ENCODE measurements at regions not wholly inside any gene's neighbourhood (a gene's known extent, or its start where the extent isn't known, plus 50 kb on each side); places are given as distances from the start of the nearest gene placed in this dataset.

DNA sequence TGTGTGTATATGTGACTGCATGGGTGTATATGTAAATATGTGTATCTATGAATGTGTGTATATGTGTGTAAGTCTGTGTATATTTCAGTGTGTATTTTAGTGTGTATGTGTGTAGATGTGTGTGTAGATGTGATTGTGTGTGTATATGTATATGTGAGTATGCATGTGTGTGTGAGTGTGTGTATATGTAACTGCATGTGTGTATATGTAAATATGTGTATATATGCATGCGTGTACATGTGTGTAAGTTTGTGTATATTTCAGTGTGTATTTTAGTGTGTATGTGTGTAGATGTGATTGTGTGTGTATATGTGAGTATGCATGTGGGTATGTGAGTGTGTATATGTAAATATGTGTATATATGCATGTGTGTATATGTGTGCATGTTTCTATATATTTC, 169.9 kb downstream of the MN1 start:
- no peak for TF ChIP-seq RARB (CRISPR knock-in tag; IDR thresholded peaks at IDR 0.05)
- TF ChIP-seq, protein P1, sequence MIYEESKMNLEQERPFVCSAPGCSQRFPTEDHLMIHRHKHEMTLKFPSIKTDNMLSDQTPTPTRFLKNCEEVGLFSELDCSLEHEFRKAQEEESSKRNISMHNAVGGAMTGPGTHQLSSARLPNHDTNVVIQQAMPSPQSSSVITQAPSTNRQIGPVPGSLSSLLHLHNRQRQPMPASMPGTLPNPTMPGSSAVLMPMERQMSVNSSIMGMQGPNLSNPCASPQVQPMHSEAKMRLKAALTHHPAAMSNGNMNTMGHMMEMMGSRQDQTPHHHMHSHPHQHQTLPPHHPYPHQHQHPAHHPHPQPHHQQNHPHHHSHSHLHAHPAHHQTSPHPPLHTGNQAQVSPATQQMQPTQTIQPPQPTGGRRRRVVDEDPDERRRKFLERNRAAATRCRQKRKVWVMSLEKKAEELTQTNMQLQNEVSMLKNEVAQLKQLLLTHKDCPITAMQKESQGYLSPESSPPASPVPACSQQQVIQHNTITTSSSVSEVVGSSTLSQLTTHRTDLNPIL (CRISPR knock-in tag; IDR thresholded peaks at IDR 0.05; ENCODE audit: low read depth) = no peak
- TF ChIP-seq OSR1 (CRISPR knock-in tag; IDR thresholded peaks at IDR 0.05) = no peak
- TF ChIP-seq ESRRG (CRISPR knock-in tag; IDR thresholded peaks at IDR 0.05) = no peak
- TF ChIP-seq TCF4 (CRISPR knock-in tag; IDR thresholded peaks at IDR 0.05; ENCODE audit: borderline replicate concordance) = no peak
- TF ChIP-seq, protein P2, sequence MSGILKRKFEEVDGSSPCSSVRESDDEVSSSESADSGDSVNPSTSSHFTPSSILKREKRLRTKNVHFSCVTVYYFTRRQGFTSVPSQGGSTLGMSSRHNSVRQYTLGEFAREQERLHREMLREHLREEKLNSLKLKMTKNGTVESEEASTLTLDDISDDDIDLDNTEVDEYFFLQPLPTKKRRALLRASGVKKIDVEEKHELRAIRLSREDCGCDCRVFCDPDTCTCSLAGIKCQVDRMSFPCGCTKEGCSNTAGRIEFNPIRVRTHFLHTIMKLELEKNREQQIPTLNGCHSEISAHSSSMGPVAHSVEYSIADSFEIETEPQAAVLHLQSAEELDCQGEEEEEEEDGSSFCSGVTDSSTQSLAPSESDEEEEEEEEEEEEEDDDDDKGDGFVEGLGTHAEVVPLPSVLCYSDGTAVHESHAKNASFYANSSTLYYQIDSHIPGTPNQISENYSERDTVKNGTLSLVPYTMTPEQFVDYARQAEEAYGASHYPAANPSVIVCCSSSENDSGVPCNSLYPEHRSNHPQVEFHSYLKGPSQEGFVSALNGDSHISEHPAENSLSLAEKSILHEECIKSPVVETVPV (CRISPR knock-in tag; IDR thresholded peaks at IDR 0.05) = no peak
- no peak for TF ChIP-seq ARNTL (CRISPR knock-in tag; IDR thresholded peaks at IDR 0.05; ENCODE audit: borderline replicate concordance, low read depth)
- TF ChIP-seq, protein P3, sequence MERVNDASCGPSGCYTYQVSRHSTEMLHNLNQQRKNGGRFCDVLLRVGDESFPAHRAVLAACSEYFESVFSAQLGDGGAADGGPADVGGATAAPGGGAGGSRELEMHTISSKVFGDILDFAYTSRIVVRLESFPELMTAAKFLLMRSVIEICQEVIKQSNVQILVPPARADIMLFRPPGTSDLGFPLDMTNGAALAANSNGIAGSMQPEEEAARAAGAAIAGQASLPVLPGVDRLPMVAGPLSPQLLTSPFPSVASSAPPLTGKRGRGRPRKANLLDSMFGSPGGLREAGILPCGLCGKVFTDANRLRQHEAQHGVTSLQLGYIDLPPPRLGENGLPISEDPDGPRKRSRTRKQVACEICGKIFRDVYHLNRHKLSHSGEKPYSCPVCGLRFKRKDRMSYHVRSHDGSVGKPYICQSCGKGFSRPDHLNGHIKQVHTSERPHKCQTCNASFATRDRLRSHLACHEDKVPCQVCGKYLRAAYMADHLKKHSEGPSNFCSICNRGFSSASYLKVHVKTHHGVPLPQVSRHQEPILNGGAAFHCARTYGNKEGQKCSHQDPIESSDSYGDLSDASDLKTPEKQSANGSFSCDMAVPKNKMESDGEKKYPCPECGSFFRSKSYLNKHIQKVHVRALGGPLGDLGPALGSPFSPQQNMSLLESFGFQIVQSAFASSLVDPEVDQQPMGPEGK (CRISPR knock-in tag; IDR thresholded peaks at IDR 0.05; ENCODE audit: borderline replicate concordance) = no peak
- TF ChIP-seq SNAI2 (CRISPR knock-in tag; IDR thresholded peaks at IDR 0.05) = no peak
- TF ChIP-seq ZNF8 (CRISPR knock-in tag; IDR thresholded peaks at IDR 0.05) = no peak
